Spleen (tissue), 11 donors: ENCODE measurements at regions not wholly inside any gene's neighbourhood (a gene's known extent, or its start where the extent isn't known, plus 50 kb on each side); places are given as distances from the start of the nearest gene placed in this dataset.

Experiments used
- DNase-seq: peaks from one replicate; pipeline ENCODE4 v3.0.0-alpha.2; 2020
- H3K27ac ChIP-seq, 8 donors: fragments of 200-600 bp; sonication (generic) in 7 of 8; 1 replicate in 4 of 8; 2 replicates in 4 of 8; pipeline versions ENCODE4 v1.5.0 to v1.8.0; 2016 to 2021; ENCODE audit warnings: inconsistent platforms in 4 of 8, mild to moderate bottlenecking in 4 of 8, moderate library complexity in 1 of 8
- H3K27me3 ChIP-seq, 7 donors: fragments of 200-600 bp; sonication (generic) in 6 of 7; replicated peaks in 1 of 7; 1 replicate in 4 of 7; 2 replicates in 3 of 7; pipeline versions ENCODE4 v1.5.0 to v1.8.0; 2016 to 2021; ENCODE audit warnings: inconsistent platforms in 3 of 7, mild to moderate bottlenecking in 1 of 7
- H3K36me3 ChIP-seq, 6 donors: fragments of 200-600 bp; sonication (generic) in 5 of 6; 1 replicate in 4 of 6; 2 replicates in 2 of 6; pipeline versions ENCODE4 v1.5.0 to v1.8.0; 2016 to 2021; ENCODE audit warnings: inconsistent platforms in 2 of 6
- H3K4me1 ChIP-seq, 6 donors: fragments of 200-600 bp; sonication (generic) in 5 of 6; 1 replicate in 3 of 6; 2 replicates in 3 of 6; pipeline versions ENCODE4 v1.5.0 to v1.8.0; 2016 to 2021; ENCODE audit warnings: inconsistent platforms in 3 of 6
- H3K4me3 ChIP-seq, 8 donors: fragments of 200-600 bp; sonication (generic) in 7 of 8; 1 replicate in 4 of 8; 2 replicates in 4 of 8; pipeline versions ENCODE4 v1.5.0 to v1.8.0; 2016 to 2021; ENCODE audit warnings: inconsistent platforms in 4 of 8, mild to moderate bottlenecking in 4 of 8, moderate library complexity in 2 of 8
- H3K9me3 ChIP-seq, 8 donors: fragments of 200-600 bp; sonication (generic) in 7 of 8; 1 replicate in 4 of 8; 2 replicates in 4 of 8; pipeline versions ENCODE4 v1.5.0 to v1.8.0; 2016 to 2021; ENCODE audit warnings: inconsistent platforms in 4 of 8
- CTCF ChIP-seq, 11 experiments: fragments of 200-600 bp in 7 of 11; fragments of 450-650 bp in 4 of 11; sonication (generic) in 4 of 11; IDR thresholded peaks in 8 of 11; conservative IDR thresholded peaks in 3 of 11; 1 replicate in 7 of 11; 2 replicates in 4 of 11; pipeline versions ENCODE4 v1.4.0 to v1.8.0; 2016 to 2021; ENCODE audit warnings: antibody characterized with exemption in 11 of 11, inconsistent platforms in 4 of 11, mild to moderate bottlenecking in 1 of 11
- POLR2A ChIP-seq, 3 donors: fragments of 450-650 bp; IDR thresholded peaks; one replicate each; pipeline ENCODE4 v1.5.1; 2017; ENCODE audit warnings: antibody characterized with exemption in 3 of 3, mild to moderate bottlenecking in 1 of 3
- POLR2AphosphoS5 ChIP-seq, 3 donors: sonication (generic); formaldehyde crosslinking; IDR thresholded peaks; one replicate each; pipeline ENCODE4 v1.5.1; 2017; ENCODE audit warnings: antibody characterized with exemption in 3 of 3
- WGBS, 5 donors: extraction: QIAGEN DNeasy Blood & Tissue Kit in 3 of 5; methylation state at CpG; one replicate each; pipeline versions ENCODE4 v1.1.5 to v1.1.7; 2013 to 2018; 5-methylcytosine and 5-hydroxymethylcytosine counted together
- intact Hi-C: fragments of 100-400 bp; cut with DNase I; formaldehyde crosslinking; loops from one replicate; pipeline ENCODE4 v1.15.0; 2023; ENCODE audit warnings: low total_unique reads
- donor health status: healthy with polysubstance abuse.
- donor health status: DM: no; HTN: no; CAD: no; lungs with moderate emphysema.
- donor health status: DM: no; HTN: no; CAD: no.
- donor health status: Bipolar disorder and iron deficiency.
- donor health status: healthy.
- donor health status: DM: no; HTN: no; CAD: no.
- donor health status: DM: yes; HTN: yes; CAD: no.

GRCh38 chr9:79028101-79028500 lies 543.7 kb upstream of the TLE4 start:
- Histone ChIP-seq H3K36me3 (no peaks in the 10 kb centered on the region), H3K9me3 (peaks cover 0 to 4% (median 0%) of the 10 kb centered on the region in 8 donors), H3K27me3 (no peaks in the 10 kb centered on the region), H3K4me3 (no peak overlapping the region), H3K27ac (no peak overlapping the region), H3K4me1 (no peaks in the 10 kb centered on the region)
- no peak for TF ChIP-seq POLR2A (IDR thresholded peaks at IDR 0.05)
- no peak for TF ChIP-seq CTCF (IDR thresholded peaks at IDR 0.05 in 8 of 11, conservative IDR thresholded peaks at IDR 0.05 in 3 of 11)
- no peak for TF ChIP-seq POLR2AphosphoS5 (IDR thresholded peaks at IDR 0.05)
- WGBS, 5 donors: 83 to 94% (median 88%) methylated on average over 3 of the region's 3 CpGs
- intact Hi-C loops: no loop called here
- DNase-seq: no peak

- intact Hi-C loops: no loop called here
- no peak overlapping the region for H3K4me3 ChIP-seq
- TF ChIP-seq POLR2AphosphoS5 (IDR thresholded peaks at IDR 0.05) (no peak), POLR2A (IDR thresholded peaks at IDR 0.05) (no peak), CTCF (IDR thresholded peaks at IDR 0.05 in 8 of 11, conservative IDR thresholded peaks at IDR 0.05 in 3 of 11) (no peak)
- no peak overlapping the region for H3K27ac ChIP-seq
- no peaks in the 10 kb centered on the region for H3K27me3 ChIP-seq
- H3K4me1 ChIP-seq: no peaks in the 10 kb centered on the region
- peaks cover 0 to 15% (median 5%) of the 10 kb centered on the region in 8 donors for H3K9me3 ChIP-seq
- 74 to 96% (median 83%) methylated on average over 4 of the region's 4 CpGs for WGBS, 5 donors
- no peaks in the 10 kb centered on the region for H3K36me3 ChIP-seq
- DNase-seq: no peak
Observed at GRCh38 chr9:79034583-79034982, 537.2 kb upstream of the TLE4 start.

- intact Hi-C loops: no loop called here
- H3K4me1 ChIP-seq: no peaks in the 10 kb centered on the region
- no peak overlapping the region for H3K27ac ChIP-seq
- H3K4me3 ChIP-seq: no peak overlapping the region
- no peak for TF ChIP-seq CTCF (IDR thresholded peaks at IDR 0.05 in 8 of 11, conservative IDR thresholded peaks at IDR 0.05 in 3 of 11)
- no peaks in the 10 kb centered on the region for H3K36me3 ChIP-seq
- no peaks in the 10 kb centered on the region for H3K27me3 ChIP-seq
- 89 to 94% (median 90%) methylated on average over 19 of the region's 19 CpGs for WGBS, 5 donors
- DNase-seq: no peak
- peaks cover 0 to 15% (median 5%) of the 10 kb centered on the region in 8 donors for H3K9me3 ChIP-seq
Observed at GRCh38 chr9:79037338-79037737, 534.4 kb upstream of the TLE4 start.

- no peak for DNase-seq
- Histone ChIP-seq H3K27ac (no peak overlapping the region), H3K4me3 (no peak overlapping the region), H3K9me3 (no peaks in the 10 kb centered on the region), H3K36me3 (no peaks in the 10 kb centered on the region), H3K4me1 (no peaks in the 10 kb centered on the region), H3K27me3 (no peaks in the 10 kb centered on the region)
- TF ChIP-seq CTCF (IDR thresholded peaks at IDR 0.05 in 8 of 11, conservative IDR thresholded peaks at IDR 0.05 in 3 of 11): no peak
- no peak for TF ChIP-seq POLR2A (IDR thresholded peaks at IDR 0.05)
- TF ChIP-seq POLR2AphosphoS5 (IDR thresholded peaks at IDR 0.05): no peak
- 35 to 43% (median 40%) methylated on average over 2 of the region's 2 CpGs for WGBS, 5 donors
- intact Hi-C loops: loop anchor here (10.0 kb wide), 1 partner anchor 296 kb away; no protein-coding TSS in a partner anchor
Observed at GRCh38 chr9:79040671-79041070, 531.1 kb upstream of the TLE4 start.
